ENCODE measurements at regions not wholly inside any gene's neighbourhood (a gene's known extent, or its start where the extent isn't known, plus 50 kb on each side); places are given as distances from the start of the nearest gene placed in this dataset.

DNA sequence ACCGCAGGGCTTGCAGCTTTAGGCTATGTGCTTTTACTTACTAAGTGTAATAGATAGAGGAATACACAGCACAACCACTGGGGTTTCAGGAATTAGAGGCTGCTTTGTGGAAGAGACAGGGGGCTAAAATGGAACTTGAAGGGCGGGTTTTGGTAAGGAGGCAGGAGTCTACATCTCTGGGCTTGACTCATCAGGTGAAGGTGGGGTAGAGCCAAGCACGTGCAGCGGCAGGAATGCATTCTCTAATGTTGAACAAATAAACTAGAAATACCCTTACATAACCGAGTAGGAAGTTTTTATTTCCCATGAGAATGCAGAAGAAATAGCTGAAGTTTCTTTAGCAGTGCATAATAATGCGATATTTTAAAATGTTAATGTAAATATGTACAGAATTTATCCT is 673.8 kb upstream of the SALL3 start:
- ATAC-seq (peak; percentile 61 to 81), DNase-seq (no peak)
- TF ChIP-seq, protein P1, sequence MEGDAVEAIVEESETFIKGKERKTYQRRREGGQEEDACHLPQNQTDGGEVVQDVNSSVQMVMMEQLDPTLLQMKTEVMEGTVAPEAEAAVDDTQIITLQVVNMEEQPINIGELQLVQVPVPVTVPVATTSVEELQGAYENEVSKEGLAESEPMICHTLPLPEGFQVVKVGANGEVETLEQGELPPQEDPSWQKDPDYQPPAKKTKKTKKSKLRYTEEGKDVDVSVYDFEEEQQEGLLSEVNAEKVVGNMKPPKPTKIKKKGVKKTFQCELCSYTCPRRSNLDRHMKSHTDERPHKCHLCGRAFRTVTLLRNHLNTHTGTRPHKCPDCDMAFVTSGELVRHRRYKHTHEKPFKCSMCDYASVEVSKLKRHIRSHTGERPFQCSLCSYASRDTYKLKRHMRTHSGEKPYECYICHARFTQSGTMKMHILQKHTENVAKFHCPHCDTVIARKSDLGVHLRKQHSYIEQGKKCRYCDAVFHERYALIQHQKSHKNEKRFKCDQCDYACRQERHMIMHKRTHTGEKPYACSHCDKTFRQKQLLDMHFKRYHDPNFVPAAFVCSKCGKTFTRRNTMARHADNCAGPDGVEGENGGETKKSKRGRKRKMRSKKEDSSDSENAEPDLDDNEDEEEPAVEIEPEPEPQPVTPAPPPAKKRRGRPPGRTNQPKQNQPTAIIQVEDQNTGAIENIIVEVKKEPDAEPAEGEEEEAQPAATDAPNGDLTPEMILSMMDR (IDR thresholded peaks at IDR 0.05): no peak
- intact Hi-C loops (cut with DNase I): no loop called here
- no peaks in the 10 kb centered on the region for H3K4me1 ChIP-seq
- H3K27me3 ChIP-seq (ENCODE audit: low read depth): no peaks in the 10 kb centered on the region
- H3K27ac ChIP-seq: no peak overlapping the region
- no peaks in the 10 kb centered on the region for H3K36me3 ChIP-seq
- H3K9me3 ChIP-seq: no peaks in the 10 kb centered on the region
- H3K4me3 ChIP-seq: no peak overlapping the region

DNA sequence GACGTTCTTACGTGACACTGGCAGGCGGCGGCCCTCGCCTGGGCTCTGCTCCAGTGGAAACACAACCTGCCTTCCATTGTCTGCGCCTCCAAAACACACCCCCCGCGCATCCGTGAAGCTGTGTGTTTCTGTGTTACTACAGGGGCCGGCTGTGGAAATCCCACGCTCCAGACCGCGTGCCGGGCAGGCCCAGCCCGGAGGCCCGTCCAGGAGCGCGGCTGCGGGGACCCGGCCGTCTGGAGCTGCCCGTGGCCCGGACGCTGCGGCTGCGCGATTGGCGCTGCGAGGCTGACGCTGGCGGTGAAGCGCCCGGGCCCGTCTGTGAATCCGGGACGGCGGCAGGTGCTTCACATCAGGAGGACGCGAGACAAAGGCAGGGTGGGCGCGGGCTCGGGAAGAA is 670.3 kb upstream of the SALL3 start:
- DNase-seq (no peak), ATAC-seq (no peak)
- H3K36me3 ChIP-seq: no peaks in the 10 kb centered on the region
- no peaks in the 10 kb centered on the region for H3K9me3 ChIP-seq
- no peaks in the 10 kb centered on the region for H3K27me3 ChIP-seq (ENCODE audit: low read depth)
- intact Hi-C loops (cut with DNase I): no loop called here
- no peak overlapping the region for H3K27ac ChIP-seq
- no peak overlapping the region for H3K4me3 ChIP-seq
- H3K4me1 ChIP-seq: no peaks in the 10 kb centered on the region
- TF ChIP-seq, protein P1 (IDR thresholded peaks at IDR 0.05): no peak

DNA sequence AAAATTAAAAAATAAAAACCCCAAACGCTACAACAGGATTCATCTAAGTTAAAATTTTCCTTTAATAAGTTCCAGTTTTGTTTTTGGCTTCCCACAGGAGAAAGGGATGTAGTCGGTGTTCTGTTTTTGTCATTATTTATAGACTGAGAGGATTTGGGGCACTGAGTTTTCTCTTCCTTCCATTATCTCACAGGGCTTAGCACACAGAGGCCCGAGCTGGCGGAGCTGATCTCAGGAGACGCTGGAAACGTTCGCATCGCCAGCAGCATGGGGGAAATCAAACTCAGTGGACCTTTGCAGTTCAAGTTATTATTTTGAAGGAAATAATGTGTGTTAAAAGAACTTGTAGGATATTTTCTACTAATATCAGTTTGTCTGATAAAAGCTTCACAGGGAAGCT is 669.7 kb upstream of the SALL3 start:
- Histone ChIP-seq H3K4me3 (no peak overlapping the region), H3K36me3 (no peaks in the 10 kb centered on the region), H3K27me3 (ENCODE audit: low read depth) (no peaks in the 10 kb centered on the region), H3K4me1 (no peaks in the 10 kb centered on the region), H3K9me3 (no peaks in the 10 kb centered on the region), H3K27ac (no peak overlapping the region)
- TF ChIP-seq, protein P1 (IDR thresholded peaks at IDR 0.05): no peak
- DNase-seq (no peak), ATAC-seq (no peak)
- intact Hi-C loops (cut with DNase I): no loop called here

DNA sequence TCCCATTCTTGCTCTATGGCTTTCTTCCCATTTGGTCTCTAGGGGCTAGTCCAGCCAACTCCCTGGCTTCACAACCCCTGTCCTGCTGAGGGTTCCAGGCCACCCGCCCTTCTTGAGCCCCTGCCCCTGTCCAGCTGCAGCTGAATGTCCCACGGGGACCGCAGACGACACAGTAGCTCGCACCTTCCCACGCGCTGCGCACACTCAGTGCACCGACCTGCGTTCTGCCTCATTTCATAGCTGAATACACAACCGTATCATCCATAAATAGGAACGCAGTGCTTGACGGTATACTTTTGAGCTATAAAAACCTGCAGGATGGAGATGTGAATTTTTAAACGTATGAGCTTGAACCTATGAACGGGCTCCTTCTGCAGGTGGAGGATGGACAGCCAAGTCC is 660.4 kb upstream of the SALL3 start:
- Histone ChIP-seq H3K27ac (no peak overlapping the region), H3K27me3 (ENCODE audit: low read depth) (no peaks in the 10 kb centered on the region), H3K36me3 (no peaks in the 10 kb centered on the region), H3K4me3 (no peak overlapping the region), H3K9me3 (no peaks in the 10 kb centered on the region), H3K4me1 (no peaks in the 10 kb centered on the region)
- DNase-seq (no peak), ATAC-seq (peak in 1 of 2 donors; percentile 30)
- intact Hi-C loops (cut with DNase I): no loop called here
- TF ChIP-seq, protein P1 (IDR thresholded peaks at IDR 0.05): no peak

DNA sequence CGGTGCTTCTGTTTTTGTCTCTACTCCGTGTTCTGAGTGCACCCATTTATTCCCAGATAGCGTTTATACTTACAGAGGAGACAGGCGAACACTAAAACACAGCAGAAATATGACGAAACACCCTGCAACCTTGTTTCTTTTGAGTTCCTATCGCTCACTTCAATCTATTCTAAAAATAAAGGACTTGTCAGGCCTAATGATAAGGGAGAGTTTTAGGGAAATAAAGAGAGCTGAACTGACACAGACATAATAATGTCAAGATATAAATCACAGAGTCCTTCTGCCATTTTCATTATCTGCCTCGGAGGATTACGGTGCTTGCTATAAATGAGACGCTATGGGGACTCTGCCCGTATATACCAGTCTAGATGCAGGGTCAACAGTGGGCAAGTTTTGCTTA is 659.7 kb upstream of the SALL3 start:
- no peak for DNase-seq
- intact Hi-C loops (cut with DNase I): no loop called here

More for the DNA sequence above, 659.7 kb upstream of the SALL3 start:
- no peaks in the 10 kb centered on the region for H3K36me3 ChIP-seq
- TF ChIP-seq, protein P1 (IDR thresholded peaks at IDR 0.05): no peak
- no peak overlapping the region for H3K27ac ChIP-seq
- no peak for ATAC-seq
- no peaks in the 10 kb centered on the region for H3K4me1 ChIP-seq
- no peaks in the 10 kb centered on the region for H3K27me3 ChIP-seq (ENCODE audit: low read depth)
- no peaks in the 10 kb centered on the region for H3K9me3 ChIP-seq
- no peak overlapping the region for H3K4me3 ChIP-seq

Data from lower lobe of right lung (tissue), 2 donors.